Right lobe of liver (tissue), 4 donors: ENCODE measurements at regions not wholly inside any gene's neighbourhood (a gene's known extent, or its start where the extent isn't known, plus 50 kb on each side); places are given as distances from the start of the nearest gene placed in this dataset.

Experiments used
- CTCF ChIP-seq, 4 donors: fragments of 200-600 bp in 3 of 4; fragments of 450-650 bp in 1 of 4; IDR thresholded peaks; one replicate each; pipeline versions ENCODE4 v1.5.1 to v1.8.0; 2016 to 2022; ENCODE audit warnings: antibody characterized with exemption in 4 of 4, mild to moderate bottlenecking in 2 of 4
- POLR2A ChIP-seq: fragments of 450-650 bp; IDR thresholded peaks from one replicate; pipeline ENCODE4 v1.6.1; 2017; ENCODE audit warnings: antibody characterized with exemption, mild to moderate bottlenecking
- donor health status: DM: no; HTN: no; CAD: no.
- donor health status: DM: no; HTN: no; CAD: no.
- donor health status: DM: no; HTN: yes; CAD: no.

- TF ChIP-seq CTCF (IDR thresholded peaks at IDR 0.05), result no peak
- no peak for TF ChIP-seq POLR2A
Measured at GRCh38 chr16:50881956-50882355, 140.1 kb downstream of the CYLD start.
